Hepatocyte (in vitro differentiated cells): ENCODE measurements at regions not wholly inside any gene's neighbourhood (a gene's known extent, or its start where the extent isn't known, plus 50 kb on each side); places are given as distances from the start of the nearest gene placed in this dataset.

ENCODE experiments used
- DNase-seq: peaks from one replicate; pipeline ENCODE4 v3.0.0-alpha.2; 2016; ENCODE audit warnings: low spot score
- H2AFZ ChIP-seq: fragments of 200-600 bp; sonication (generic); 2 replicates; pipeline ENCODE4 v1.6.0; 2016; ENCODE audit warnings: antibody characterized with exemption, mild to moderate bottlenecking
- H3K27ac ChIP-seq: fragments of 200-600 bp; sonication (generic); 2 replicates; pipeline ENCODE4 v1.5.1; 2016; ENCODE audit warnings: mild to moderate bottlenecking
- H3K27me3 ChIP-seq: fragments of 200-600 bp; sonication (generic); 2 replicates; pipeline ENCODE4 v1.6.1; 2016
- H3K36me3 ChIP-seq: fragments of 200-600 bp; sonication (generic); replicated peaks from 2 replicates; pipeline ENCODE4 v1.5.1; 2016; ENCODE audit warnings: low read depth; ENCODE audit not compliant: insufficient read depth
- H3K4me1 ChIP-seq: fragments of 200-600 bp; sonication (generic); 2 replicates; pipeline ENCODE4 v1.5.1; 2016; ENCODE audit warnings: mild to moderate bottlenecking, moderate library complexity; ENCODE audit not compliant: insufficient read depth
- H3K4me2 ChIP-seq: fragments of 200-600 bp; sonication (generic); 2 replicates; pipeline ENCODE4 v1.6.0; 2016
- H3K4me3 ChIP-seq: fragments of 200-600 bp; sonication (generic); 2 replicates; pipeline ENCODE4 v1.5.1; 2016; ENCODE audit warnings: mild to moderate bottlenecking
- H3K79me2 ChIP-seq: fragments of 200-600 bp; sonication (generic); 2 replicates; pipeline ENCODE4 v1.6.0; 2017; ENCODE audit warnings: mild to moderate bottlenecking
- H3K9me2 ChIP-seq: fragments of 200-600 bp; sonication (generic); replicated peaks from 2 replicates; pipeline ENCODE4 v1.6.0; 2017; ENCODE audit warnings: mild to moderate bottlenecking; ENCODE audit not compliant: insufficient read depth
- H3K9me3 ChIP-seq: fragments of 200-600 bp; sonication (generic); 2 replicates; pipeline ENCODE4 v1.5.1; 2016; ENCODE audit warnings: low read depth, mild to moderate bottlenecking
- H4K20me1 ChIP-seq: fragments of 200-600 bp; sonication (generic); 2 replicates; pipeline ENCODE4 v1.6.0; 2016; ENCODE audit warnings: mild to moderate bottlenecking; ENCODE audit not compliant: insufficient read depth, poor library complexity, severe bottlenecking
- EZH2 ChIP-seq: fragments of 200-600 bp; sonication (generic); IDR thresholded peaks from 2 replicates; pipeline ENCODE4 v1.6.1; 2016; ENCODE audit warnings: antibody characterized with exemption, mild to moderate bottlenecking, borderline replicate concordance
- EZH2phosphoT487 ChIP-seq: fragments of 200-600 bp; sonication (generic); IDR thresholded peaks from one replicate; pipeline ENCODE4 v1.6.1; 2018; ENCODE audit warnings: antibody characterized with exemption, mild to moderate bottlenecking, low read depth, moderate library complexity; ENCODE audit not compliant: unreplicated experiment, severe bottlenecking
- WGBS: methylation state at CpG from one replicate; pipeline ENCODE4 v1.1.6; 2016; ENCODE audit warnings: low lambda C conversion rate; ENCODE audit errors: missing lambda C conversion rate; 5-methylcytosine and 5-hydroxymethylcytosine counted together
- TF ChIP-seq, protein P1 (sequence below): fragments of 200-600 bp; sonication (generic); IDR thresholded peaks from 2 replicates; pipeline ENCODE4 v1.5.1; 2016; ENCODE audit warnings: antibody characterized with exemption, mild to moderate bottlenecking; ENCODE audit not compliant: poor library complexity

DNA sequence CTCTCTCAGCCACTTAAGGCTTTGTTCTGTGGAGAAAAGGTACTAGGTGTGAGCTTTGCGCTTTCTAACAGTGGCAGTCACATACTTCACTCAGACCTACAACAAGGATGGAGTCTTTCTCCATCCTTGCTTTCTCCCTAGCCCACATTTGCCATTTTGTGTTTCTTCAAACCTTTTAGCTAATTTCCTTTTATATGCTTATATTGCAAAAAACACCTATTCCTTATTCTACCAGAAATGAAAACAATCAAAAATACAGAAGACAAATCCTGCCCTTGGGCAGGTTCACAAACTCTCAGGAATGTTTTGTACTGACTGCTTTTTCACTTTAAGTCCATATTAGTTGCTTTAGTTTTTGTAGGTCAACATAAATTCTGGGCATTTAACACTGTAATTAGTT lies 914.2 kb downstream of the SQOR start:
- H3K9me3 ChIP-seq = peaks cover 5% of the 10 kb centered on the region
- no peaks in the 10 kb centered on the region for H3K9me2 ChIP-seq
- TF ChIP-seq EZH2phosphoT487 (no peak), EZH2 (no peak)
- TF ChIP-seq, protein P1, sequence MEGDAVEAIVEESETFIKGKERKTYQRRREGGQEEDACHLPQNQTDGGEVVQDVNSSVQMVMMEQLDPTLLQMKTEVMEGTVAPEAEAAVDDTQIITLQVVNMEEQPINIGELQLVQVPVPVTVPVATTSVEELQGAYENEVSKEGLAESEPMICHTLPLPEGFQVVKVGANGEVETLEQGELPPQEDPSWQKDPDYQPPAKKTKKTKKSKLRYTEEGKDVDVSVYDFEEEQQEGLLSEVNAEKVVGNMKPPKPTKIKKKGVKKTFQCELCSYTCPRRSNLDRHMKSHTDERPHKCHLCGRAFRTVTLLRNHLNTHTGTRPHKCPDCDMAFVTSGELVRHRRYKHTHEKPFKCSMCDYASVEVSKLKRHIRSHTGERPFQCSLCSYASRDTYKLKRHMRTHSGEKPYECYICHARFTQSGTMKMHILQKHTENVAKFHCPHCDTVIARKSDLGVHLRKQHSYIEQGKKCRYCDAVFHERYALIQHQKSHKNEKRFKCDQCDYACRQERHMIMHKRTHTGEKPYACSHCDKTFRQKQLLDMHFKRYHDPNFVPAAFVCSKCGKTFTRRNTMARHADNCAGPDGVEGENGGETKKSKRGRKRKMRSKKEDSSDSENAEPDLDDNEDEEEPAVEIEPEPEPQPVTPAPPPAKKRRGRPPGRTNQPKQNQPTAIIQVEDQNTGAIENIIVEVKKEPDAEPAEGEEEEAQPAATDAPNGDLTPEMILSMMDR = no peak
- no peaks in the 10 kb centered on the region for H3K79me2 ChIP-seq
- no peaks in the 10 kb centered on the region for H3K36me3 ChIP-seq
- H3K4me1 ChIP-seq = no peaks in the 10 kb centered on the region
- H4K20me1 ChIP-seq = no peaks in the 10 kb centered on the region
- no peak overlapping the region for H2AFZ ChIP-seq
- H3K4me3 ChIP-seq = no peak overlapping the region
- no peaks in the 10 kb centered on the region for H3K27me3 ChIP-seq
- 94% methylated on average over 1 of the region's 1 CpG for WGBS
- H3K4me2 ChIP-seq = no peak overlapping the region
- no peak overlapping the region for H3K27ac ChIP-seq
- DNase-seq = no peak

DNA sequence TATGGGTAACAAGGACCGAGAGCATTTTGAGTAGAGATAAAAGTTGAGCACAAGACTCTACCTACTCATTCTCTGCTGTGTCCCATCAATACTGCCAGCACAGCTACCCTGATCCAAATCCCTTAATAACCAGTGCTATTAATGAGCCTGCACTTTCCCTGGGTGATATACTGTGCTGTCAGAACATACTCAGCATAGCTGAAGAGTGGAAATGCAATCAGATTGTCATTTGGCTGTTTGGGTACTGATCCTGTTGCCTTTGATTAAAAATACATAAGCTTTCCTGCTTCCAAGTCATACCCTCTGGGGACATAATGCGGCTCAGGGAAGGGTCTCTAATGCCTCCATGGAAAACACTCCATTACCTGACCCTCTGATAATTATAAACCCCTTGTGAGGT lies 917.5 kb downstream of the SQOR start:
- no peaks in the 10 kb centered on the region for H4K20me1 ChIP-seq
- H2AFZ ChIP-seq = no peak overlapping the region
- H3K27ac ChIP-seq = no peak overlapping the region
- TF ChIP-seq, protein P1 = no peak
- no peak for TF ChIP-seq EZH2
- no peak for TF ChIP-seq EZH2phosphoT487
- H3K27me3 ChIP-seq = no peaks in the 10 kb centered on the region
- peaks cover 10% of the 10 kb centered on the region for H3K4me1 ChIP-seq
- no peaks in the 10 kb centered on the region for H3K9me2 ChIP-seq
- H3K9me3 ChIP-seq = peaks cover 5% of the 10 kb centered on the region
- DNase-seq = no peak
- no peak overlapping the region for H3K4me2 ChIP-seq
- H3K4me3 ChIP-seq = no peak overlapping the region
- no peaks in the 10 kb centered on the region for H3K79me2 ChIP-seq
- 88% methylated on average over 2 of the region's 2 CpGs for WGBS
- H3K36me3 ChIP-seq = no peaks in the 10 kb centered on the region

DNA sequence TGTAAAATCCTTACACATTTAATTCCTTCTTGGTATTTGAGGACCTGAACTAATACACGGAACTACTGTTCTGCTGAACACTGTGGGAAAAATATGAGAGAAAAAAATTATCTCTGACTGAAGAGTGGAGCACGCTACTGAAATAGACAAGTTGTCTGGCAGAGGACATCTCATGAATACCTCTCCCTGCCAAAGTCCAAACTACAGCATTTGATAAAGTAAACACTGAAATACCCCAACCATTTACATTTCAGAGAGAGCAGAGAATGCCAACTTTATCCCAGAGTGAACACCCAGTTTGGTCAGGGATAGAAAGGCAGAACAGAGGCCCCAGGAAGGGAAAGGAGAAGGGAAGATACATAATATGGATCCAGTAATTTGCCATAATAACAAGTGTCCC lies 920.7 kb downstream of the SQOR start:
- no peak for DNase-seq
- Histone ChIP-seq H3K4me2 (peak overlapping the region; percentile 40), H3K27ac (no peak overlapping the region), H3K27me3 (no peaks in the 10 kb centered on the region), H3K36me3 (no peaks in the 10 kb centered on the region), H3K79me2 (no peaks in the 10 kb centered on the region), H3K4me3 (no peak overlapping the region), H3K9me3 (no peaks in the 10 kb centered on the region), H3K4me1 (peaks cover 10% of the 10 kb centered on the region), H2AFZ (no peak overlapping the region), H4K20me1 (no peaks in the 10 kb centered on the region), H3K9me2 (no peaks in the 10 kb centered on the region)
- 36% methylated on average over 2 of the region's 2 CpGs for WGBS
- TF ChIP-seq EZH2phosphoT487 (no peak), EZH2 (no peak)
- TF ChIP-seq, protein P1 = no peak

DNA sequence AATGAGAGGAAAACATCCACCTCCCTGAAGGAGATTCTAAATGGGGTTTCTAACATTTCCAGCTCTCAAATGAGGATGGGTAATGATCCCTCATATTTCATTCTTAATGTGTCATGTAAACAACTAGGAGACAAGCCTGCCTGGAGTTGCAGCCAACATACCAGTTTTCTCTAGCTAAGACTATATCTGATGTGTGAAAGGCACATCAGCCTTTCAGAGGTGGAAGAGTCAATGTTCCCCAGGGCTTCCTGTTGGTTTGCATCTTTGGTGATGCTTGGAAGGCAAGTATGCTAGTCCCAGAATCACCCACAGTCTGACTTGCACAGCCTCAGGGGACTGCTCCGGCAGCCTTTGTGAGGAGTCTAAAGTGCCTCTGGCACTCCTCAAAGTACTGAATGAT lies 921.2 kb downstream of the SQOR start:
- Histone ChIP-seq H4K20me1 (no peaks in the 10 kb centered on the region), H2AFZ (no peak overlapping the region), H3K27me3 (no peaks in the 10 kb centered on the region), H3K36me3 (no peaks in the 10 kb centered on the region), H3K9me2 (no peaks in the 10 kb centered on the region), H3K4me3 (no peak overlapping the region), H3K4me2 (peak overlapping the region; percentile 40), H3K79me2 (no peaks in the 10 kb centered on the region), H3K27ac (no peak overlapping the region), H3K4me1 (peaks cover 10% of the 10 kb centered on the region), H3K9me3 (no peaks in the 10 kb centered on the region)
- 81% methylated on average over 1 of the region's 1 CpG for WGBS
- no peak for DNase-seq
- TF ChIP-seq EZH2 = no peak
- TF ChIP-seq, protein P1 = no peak
